Heart left ventricle (tissue), 16 donors: ENCODE measurements at regions not wholly inside any gene's neighbourhood (a gene's known extent, or its start where the extent isn't known, plus 50 kb on each side); places are given as distances from the start of the nearest gene placed in this dataset.

Experiments
- ATAC-seq, 4 donors: fragments of 200-7000 bp; cut with Tn5 transposase; one replicate each; pipeline ENCODE4 v1.9.1; 2020 to 2022; ENCODE audit warnings: moderate library complexity in 4 of 4, mild to moderate bottlenecking in 3 of 4, moderate number of reproducible peaks in 1 of 4
- DNase-seq, 5 donors: peaks; one replicate each; pipeline ENCODE4 v3.0.0-alpha.2; 2020
- H3K27ac ChIP-seq, 12 donors: fragments of 200-600 bp; sonication (generic) in 4 of 12; one replicate each; pipeline versions ENCODE4 v1.5.0 to v1.8.0; 2016 to 2022; ENCODE audit warnings: mild to moderate bottlenecking in 2 of 12
- H3K27me3 ChIP-seq, 9 donors: fragments of 200-600 bp; sonication (generic) in 2 of 9; one replicate each; pipeline versions ENCODE4 v1.5.1 to v1.8.0; 2016 to 2022; ENCODE audit warnings: mild to moderate bottlenecking in 3 of 9
- H3K36me3 ChIP-seq, 9 donors: fragments of 200-600 bp; sonication (generic) in 2 of 9; one replicate each; pipeline versions ENCODE4 v1.5.0 to v1.8.0; 2018 to 2022; ENCODE audit warnings: mild to moderate bottlenecking in 2 of 9
- H3K4me1 ChIP-seq, 12 donors: fragments of 200-600 bp; sonication (generic) in 4 of 12; one replicate each; pipeline versions ENCODE4 v1.5.0 to v1.8.0; 2016 to 2022; ENCODE audit warnings: mild to moderate bottlenecking in 3 of 12
- H3K4me3 ChIP-seq, 12 donors: fragments of 200-600 bp; sonication (generic) in 4 of 12; one replicate each; pipeline versions ENCODE4 v1.5.0 to v1.8.0; 2017 to 2022; ENCODE audit warnings: mild to moderate bottlenecking in 9 of 12, moderate library complexity in 4 of 12
- H3K9me3 ChIP-seq, 12 donors: fragments of 200-600 bp; sonication (generic) in 4 of 12; one replicate each; pipeline versions ENCODE4 v1.5.0 to v1.8.0; 2016 to 2022; ENCODE audit warnings: mild to moderate bottlenecking in 1 of 12
- CTCF ChIP-seq, 12 donors: fragments of 200-600 bp; sonication (generic) in 4 of 12; IDR thresholded peaks; one replicate each; pipeline versions ENCODE4 v1.5.0 to v1.8.0; 2018 to 2022; ENCODE audit warnings: antibody characterized with exemption in 12 of 12, mild to moderate bottlenecking in 5 of 12
- POLR2A ChIP-seq, 2 donors: fragments of 450-650 bp; IDR thresholded peaks; one replicate each; pipeline ENCODE4 v1.6.1; 2017; ENCODE audit warnings: antibody characterized with exemption in 2 of 2, mild to moderate bottlenecking in 2 of 2, moderate library complexity in 2 of 2
- WGBS, 4 donors: extraction: QIAGEN DNeasy Blood & Tissue Kit in 2 of 4; methylation state at CpG; one replicate each; pipeline versions ENCODE4 v1.1.5 to v1.1.7; 2013 to 2018; 5-methylcytosine and 5-hydroxymethylcytosine counted together
- intact Hi-C, 10 donors: fragments of 100-400 bp; cut with DNase I; formaldehyde crosslinking; loops; one replicate each; pipeline versions ENCODE4 v1.11.1 to v1.14.2; 2022
- donor health status: ischemic (EF 13 %, LVEDD 7.1; RV severe dilation, severe dysfunction).
- donor health status: healthy with polysubstance abuse.
- donor health status: DM: no; HTN: yes; CAD: no.
- donor health status: DM: no; HTN: no; CAD: no.
- donor health status: ischemic (EF 25% LVEDD 6.9; RV normal size, moderate dysfunction).
- donor health status: ischemic (EF 25% LVEDD 5.7; RV mildly dilated, moderate dysfunction).
- donor health status: healthy.
- donor health status: DM: yes; HTN: yes; CAD: no.
- donor health status: ischemic (EF 35%, LVEDD 5.7; RV mildly dilated, moderate dysfunction).
- donor health status: nonischemic (EF 11% LVEDD 7.7; RV severe dilation, severe dysfunction).
- donor health status: DM: yes; HTN: yes; CAD: no.
- donor health status: PGD.
- donor health status: ischemic (EF 29% LVEDD 5.4; RV normal size, mild dysfunction).
- donor health status: nonischemic (EF 23%, LVEDD 6.1; RV moderate dilation, normal function).

DNA sequence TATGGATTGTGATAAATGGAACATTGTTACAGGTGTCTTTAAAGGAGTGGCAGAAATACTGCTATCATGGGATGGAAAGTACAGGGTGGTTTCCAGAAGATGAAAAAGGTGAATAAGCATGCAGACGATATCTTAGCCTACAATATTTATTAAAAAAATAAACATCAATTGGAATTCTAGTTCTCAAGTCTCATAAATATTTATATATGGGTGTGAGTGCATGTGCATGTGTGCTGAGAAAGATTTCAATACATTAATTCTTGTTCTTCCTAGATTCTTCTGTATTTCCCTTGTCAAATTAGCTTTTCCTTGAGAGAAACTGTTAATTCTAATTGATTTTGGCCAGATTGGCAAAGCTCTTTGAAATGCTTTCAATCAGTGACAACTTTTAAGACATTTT lies 618.2 kb downstream of the METTL15 start:
- Histone ChIP-seq H3K9me3 (no peaks in the 10 kb centered on the region), H3K27me3 (no peaks in the 10 kb centered on the region), H3K36me3 (no peaks in the 10 kb centered on the region), H3K4me3 (no peak overlapping the region), H3K27ac (no peak overlapping the region), H3K4me1 (no peaks in the 10 kb centered on the region)
- no peak for ATAC-seq
- WGBS, 4 donors = 68 to 81% (median 74%) methylated on average over 1 of the region's 1 CpG
- no peak for DNase-seq
- intact Hi-C loops = no loop called here
- TF ChIP-seq CTCF (IDR thresholded peaks at IDR 0.05) (no peak), POLR2A (IDR thresholded peaks at IDR 0.05) (no peak)

DNA sequence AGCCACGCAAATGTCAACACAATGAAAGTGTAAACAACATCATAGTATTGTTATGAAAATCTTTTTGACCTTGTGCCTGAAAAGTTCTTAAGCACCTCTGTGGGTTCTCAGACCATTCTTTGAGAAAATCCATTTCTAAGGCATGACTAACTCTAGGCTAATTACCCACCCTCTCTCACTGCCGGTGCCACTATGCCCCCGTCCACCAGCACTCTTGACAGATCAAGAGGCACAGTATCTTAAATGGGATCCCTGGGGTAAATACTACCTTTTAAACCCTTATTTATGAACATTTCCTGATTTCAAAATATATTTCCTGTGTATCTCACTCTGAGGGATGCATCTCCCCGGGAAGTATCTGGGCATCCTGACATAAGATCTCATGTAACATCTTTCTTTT lies 607.5 kb downstream of the METTL15 start:
- no peak overlapping the region for H3K4me3 ChIP-seq
- no peaks in the 10 kb centered on the region for H3K4me1 ChIP-seq
- no peaks in the 10 kb centered on the region for H3K9me3 ChIP-seq
- no peaks in the 10 kb centered on the region for H3K36me3 ChIP-seq
- intact Hi-C loops = no loop called here
- no peak for TF ChIP-seq POLR2A (IDR thresholded peaks at IDR 0.05)
- TF ChIP-seq CTCF (IDR thresholded peaks at IDR 0.05) = no peak
- DNase-seq (no peak), ATAC-seq (no peak)
- no peak overlapping the region for H3K27ac ChIP-seq
- H3K27me3 ChIP-seq = no peaks in the 10 kb centered on the region
- 60 to 71% (median 65%) methylated on average over 4 of the region's 4 CpGs for WGBS, 4 donors

DNA sequence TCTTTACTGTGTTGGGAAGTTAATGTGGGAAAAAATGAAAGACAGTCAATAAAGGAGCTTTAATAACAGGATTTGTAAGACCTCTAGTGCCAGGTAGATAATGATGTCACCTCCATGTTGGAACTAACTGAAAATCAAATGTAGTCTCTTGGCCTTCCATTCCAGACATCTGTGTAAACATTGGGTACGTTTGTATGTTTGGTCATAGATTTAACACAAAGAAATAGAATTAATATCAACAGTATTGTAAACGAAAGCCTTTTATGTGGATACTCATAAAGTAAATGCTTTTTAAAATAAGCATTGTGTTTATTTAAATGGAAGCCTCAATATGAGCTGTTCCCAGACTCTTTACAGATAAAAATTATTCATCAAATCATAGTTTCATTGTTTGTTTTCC lies 605.7 kb downstream of the METTL15 start:
- H3K27me3 ChIP-seq = no peaks in the 10 kb centered on the region
- ATAC-seq (no peak), DNase-seq (no peak)
- intact Hi-C loops = no loop called here
- H3K36me3 ChIP-seq = no peaks in the 10 kb centered on the region
- no peak overlapping the region for H3K4me3 ChIP-seq
- WGBS, 4 donors = 65 to 72% (median 69%) methylated on average over 2 of the region's 2 CpGs
- no peaks in the 10 kb centered on the region for H3K9me3 ChIP-seq
- no peaks in the 10 kb centered on the region for H3K4me1 ChIP-seq
- H3K27ac ChIP-seq = no peak overlapping the region
- TF ChIP-seq POLR2A (IDR thresholded peaks at IDR 0.05) = no peak

GRCh38 chr11:28708075-28708474 lies 599.9 kb downstream of the METTL15 start:
- H3K4me1 ChIP-seq = no peaks in the 10 kb centered on the region
- no peaks in the 10 kb centered on the region for H3K9me3 ChIP-seq
- ATAC-seq (no peak), DNase-seq (no peak)
- H3K27ac ChIP-seq = no peak overlapping the region
- H3K4me3 ChIP-seq = no peak overlapping the region
- 75 to 82% (median 77%) methylated on average over 2 of the region's 2 CpGs for WGBS, 4 donors
- no peaks in the 10 kb centered on the region for H3K36me3 ChIP-seq
- no peaks in the 10 kb centered on the region for H3K27me3 ChIP-seq
- TF ChIP-seq POLR2A (IDR thresholded peaks at IDR 0.05) (no peak), CTCF (IDR thresholded peaks at IDR 0.05) (no peak)
- intact Hi-C loops = no loop called here

DNA sequence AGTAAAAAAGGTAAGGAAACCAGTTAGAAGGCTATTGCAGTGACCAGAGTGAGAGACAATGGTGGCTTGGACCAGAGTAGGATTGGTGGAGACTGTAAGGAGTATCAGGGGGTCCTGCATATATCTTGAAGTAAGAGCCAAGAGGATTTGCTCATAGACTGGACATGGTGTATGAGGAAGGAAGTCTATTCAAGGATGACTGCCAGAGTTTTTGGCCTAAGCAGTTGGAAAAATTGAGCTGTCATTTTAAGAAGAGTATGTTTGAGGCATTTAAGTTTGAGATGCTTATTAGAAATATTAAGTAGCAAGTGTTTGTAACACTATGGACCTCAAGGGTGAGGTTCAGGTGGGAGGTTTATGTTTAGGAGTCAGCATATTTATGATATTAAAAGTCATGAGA lies 596.6 kb downstream of the METTL15 start:
- Histone ChIP-seq H3K36me3 (no peaks in the 10 kb centered on the region), H3K9me3 (no peaks in the 10 kb centered on the region), H3K27me3 (no peaks in the 10 kb centered on the region), H3K27ac (no peak overlapping the region), H3K4me1 (no peaks in the 10 kb centered on the region), H3K4me3 (no peak overlapping the region)
- ATAC-seq (no peak), DNase-seq (no peak)
- no peak for TF ChIP-seq CTCF (IDR thresholded peaks at IDR 0.05)
- TF ChIP-seq POLR2A (IDR thresholded peaks at IDR 0.05) = no peak
- intact Hi-C loops = no loop called here
